Neural cell (in vitro differentiated cells): ENCODE measurements at regions not wholly inside any gene's neighbourhood (a gene's known extent, or its start where the extent isn't known, plus 50 kb on each side); places are given as distances from the start of the nearest gene placed in this dataset.

Experiments
- CTCF ChIP-seq: fragments of 450-650 bp; IDR thresholded peaks from 2 replicates; pipeline ENCODE4 v1.5.1; 2014; ENCODE audit warnings: antibody characterized with exemption, mild to moderate bottlenecking, moderate library complexity; ENCODE audit not compliant: poor library complexity, severe bottlenecking
- POLR2AphosphoS5 ChIP-seq: IDR thresholded peaks from 2 replicates; pipeline ENCODE4 v1.6.1; 2012

DNA sequence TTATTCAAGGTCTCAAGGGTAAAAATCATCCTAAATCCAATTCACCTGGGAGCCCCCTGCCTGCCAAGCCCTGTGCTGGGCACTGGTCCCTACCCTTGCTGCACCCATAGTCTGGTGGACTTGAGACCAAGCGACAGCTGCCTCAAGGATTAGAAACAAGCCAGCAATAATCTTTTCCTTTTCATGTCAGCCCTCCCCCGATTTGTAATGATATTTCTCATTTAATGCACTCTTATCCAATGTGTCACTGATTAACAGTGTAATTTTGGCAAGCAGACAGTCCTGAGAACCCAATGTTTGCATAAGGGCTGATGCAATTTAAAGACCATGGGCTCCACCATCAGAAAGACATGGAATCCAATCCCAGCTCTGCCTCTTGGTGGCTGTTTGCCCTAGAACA lies 108.9 kb downstream of the ACTL7B start:
- no peak for TF ChIP-seq CTCF
- TF ChIP-seq POLR2AphosphoS5 = no peak
